ENCODE measurements at regions not wholly inside any gene's neighbourhood (a gene's known extent, or its start where the extent isn't known, plus 50 kb on each side); places are given as distances from the start of the nearest gene placed in this dataset.
A peak's percentile ranks its signal among the peaks of the same experiment; 100 is the strongest.

GRCh38 chr7:81470724-81471379, 299.0 kb downstream of the HGF start:
- no peaks in the 10 kb centered on the region for H3K27me3 ChIP-seq
- DNase-seq (no peak), ATAC-seq (peak in 7 of 8 donors; percentile 15 to 83 (median 63))
- TF ChIP-seq CTCF (IDR thresholded peaks at IDR 0.05) = no peak
- H3K27ac ChIP-seq = peak overlapping the region in 2 of 10 donors; percentile 17 to 22
- WGBS, 2 donors = 36 to 50% methylated on average over 6 of the region's 6 CpGs
- intact Hi-C loops (cut with DNase I) = loop anchor here in 4 of 10 donors (1.0 to 5.0 kb wide), 3 partner anchors 769 to 774 kb away; no protein-coding TSS in a partner anchor
- H3K9me3 ChIP-seq = no peaks in the 10 kb centered on the region
- no peaks in the 10 kb centered on the region for H3K36me3 ChIP-seq
- H3K4me3 ChIP-seq = peak overlapping the region in 2 of 10 donors; percentile 3 to 12
- H3K4me1 ChIP-seq = peaks cover 0 to 16% (median 0%) of the 10 kb centered on the region in 9 donors

GRCh38 chr7:81469869-81470723, 299.8 kb downstream of the HGF start:
- no peaks in the 10 kb centered on the region for H3K27me3 ChIP-seq
- DNase-seq = peak; percentile 54 to 69
- intact Hi-C loops (cut with DNase I) = loop anchor here in 9 of 10 donors (1.0 to 10.0 kb wide), 7 partner anchors 555 to 773 kb away; partner anchors contain the start of gene SEMA3C (in 1 of the 9)
- H3K27ac ChIP-seq = peak overlapping the region in 4 of 10 donors; percentile 12 to 27 (median 20)
- WGBS, 2 donors = 18 to 23% methylated on average over 9 of the region's 9 CpGs
- H3K36me3 ChIP-seq = no peaks in the 10 kb centered on the region
- H3K9me3 ChIP-seq = no peaks in the 10 kb centered on the region
- peak; percentile 77 to 93 (median 86) for ATAC-seq
- H3K4me1 ChIP-seq = peaks cover 0 to 16% (median 0%) of the 10 kb centered on the region in 9 donors
- peak; percentile 26 to 77 (median 67) for TF ChIP-seq CTCF (IDR thresholded peaks at IDR 0.05)
- H3K4me3 ChIP-seq = peak overlapping the region in 2 of 10 donors; percentile 3 to 12

- peak in 1 of 8 donors; percentile 12 for ATAC-seq
Measured at GRCh38 chr7:81469153-81469868, 300.5 kb downstream of the HGF start.

More at GRCh38 chr7:81469153-81469868, 300.5 kb downstream of the HGF start:
- Histone ChIP-seq H3K36me3 (no peaks in the 10 kb centered on the region), H3K27ac (no peak overlapping the region), H3K4me1 (peaks cover 0 to 16% (median 0%) of the 10 kb centered on the region in 9 donors), H3K9me3 (no peaks in the 10 kb centered on the region), H3K4me3 (no peak overlapping the region), H3K27me3 (no peaks in the 10 kb centered on the region)
- no peak for TF ChIP-seq CTCF (IDR thresholded peaks at IDR 0.05)
- intact Hi-C loops (cut with DNase I) = loop anchor here in 6 of 10 donors (2.0 to 10.0 kb wide), 5 partner anchors 555 to 772 kb away; partner anchors contain the start of gene SEMA3C (in 1 of the 6)
- DNase-seq = no peak
- WGBS, 2 donors = 58 to 71% methylated on average over 2 of the region's 2 CpGs

Measured in heart right ventricle (tissue), 16 donors.